ENCODE measurements at regions not wholly inside any gene's neighbourhood (a gene's known extent, or its start where the extent isn't known, plus 50 kb on each side); places are given as distances from the start of the nearest gene placed in this dataset.
A peak's percentile ranks its signal among the peaks of the same experiment; 100 is the strongest.

DNA sequence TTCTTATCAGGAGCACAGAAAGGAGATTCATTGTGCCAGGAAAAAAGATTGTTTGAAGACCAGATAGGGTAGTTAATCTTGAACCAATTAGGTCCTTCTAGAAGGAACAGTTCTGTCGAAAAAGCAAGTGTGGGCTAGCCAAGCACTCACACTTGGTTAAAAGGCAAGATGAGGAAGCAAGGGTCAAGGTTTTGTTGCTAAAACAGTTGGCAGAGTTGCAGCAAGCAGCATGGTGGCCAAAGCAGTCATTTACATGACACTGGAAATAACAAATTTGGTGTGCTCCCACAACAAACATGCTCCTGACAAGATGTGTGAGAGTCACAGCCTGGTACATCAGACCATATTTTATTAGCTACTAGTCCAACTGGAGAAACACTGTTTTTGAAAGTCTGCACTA is 228.0 kb upstream of the CFAP20DC start:
- no peak for DNase-seq

DNA sequence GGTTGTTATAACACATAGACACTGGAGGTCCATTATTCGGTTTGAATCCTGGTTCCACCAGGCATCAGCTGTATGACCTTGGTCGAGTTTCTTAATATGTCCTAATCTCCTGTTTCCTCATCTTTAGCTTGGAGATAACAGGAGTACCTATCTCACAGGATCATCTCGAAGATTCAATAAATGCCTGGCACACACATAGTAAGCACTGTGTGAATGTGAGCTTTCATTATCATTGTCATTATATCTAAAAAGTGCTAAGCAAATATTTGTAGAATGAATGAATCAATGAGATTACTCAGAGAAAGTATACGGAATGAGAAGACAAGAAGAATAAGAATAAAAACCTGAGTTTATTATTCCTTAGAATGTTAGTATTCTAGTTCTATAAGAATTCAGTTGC is 227.4 kb upstream of the CFAP20DC start:
- DNase-seq = no peak

DNA sequence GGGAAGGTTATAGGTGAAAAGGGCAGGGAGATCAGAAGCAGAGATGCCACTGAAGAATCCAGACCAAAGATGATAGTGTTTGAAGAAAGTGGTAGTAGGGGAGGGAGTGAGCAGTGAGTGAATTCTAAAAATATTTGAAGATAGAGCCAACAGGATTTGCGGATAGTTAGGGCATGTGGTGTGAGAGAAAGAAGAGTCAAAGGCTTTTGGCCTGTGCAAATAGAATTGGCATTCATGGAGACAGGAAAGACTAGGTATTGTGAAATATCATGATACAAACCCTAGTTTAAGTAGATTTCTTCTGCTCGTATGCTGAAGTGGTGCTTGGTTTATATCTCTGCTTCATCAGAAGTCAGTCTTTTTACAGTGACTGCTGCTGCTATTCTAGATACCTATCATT is 224.2 kb upstream of the CFAP20DC start:
- no peak for DNase-seq

DNA sequence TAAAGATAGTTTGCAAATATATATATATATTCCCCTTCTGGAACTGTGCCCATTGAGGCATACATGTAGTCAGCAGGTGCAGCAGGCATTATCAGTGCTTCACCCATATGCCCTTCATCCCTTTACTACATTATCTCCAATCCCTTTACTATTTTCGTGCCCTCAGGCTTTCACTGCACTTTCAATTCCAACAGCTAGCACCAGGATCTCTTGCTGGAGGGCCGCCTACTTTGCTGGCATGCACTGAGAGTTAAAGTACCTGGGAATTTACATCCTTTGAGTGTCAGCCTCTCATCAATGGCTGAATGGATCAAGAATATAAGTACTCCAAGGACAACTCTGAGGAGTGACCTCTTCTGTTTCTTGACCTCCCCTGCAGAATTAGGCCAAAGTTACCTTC is 222.1 kb upstream of the CFAP20DC start:
- DNase-seq = no peak

DNA sequence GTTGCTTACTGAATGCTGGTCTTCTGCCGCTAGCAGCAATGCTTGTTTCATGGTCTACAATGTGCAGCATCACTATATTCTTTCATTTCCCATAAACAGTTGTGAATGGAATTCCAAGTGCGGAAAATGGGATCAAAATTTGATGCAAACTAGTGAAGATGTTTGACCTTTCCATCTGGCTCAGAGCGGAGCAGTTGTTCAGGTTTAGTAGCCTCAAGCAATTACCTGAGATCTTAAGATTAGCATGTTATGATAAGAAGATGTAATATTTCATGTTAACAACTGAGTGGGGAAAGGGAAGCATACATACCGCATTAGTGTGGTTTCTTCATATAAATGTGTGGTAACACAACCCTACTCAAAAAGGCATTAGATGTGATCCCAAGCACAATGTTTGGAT is 221.1 kb upstream of the CFAP20DC start:
- DNase-seq = no peak

DNA sequence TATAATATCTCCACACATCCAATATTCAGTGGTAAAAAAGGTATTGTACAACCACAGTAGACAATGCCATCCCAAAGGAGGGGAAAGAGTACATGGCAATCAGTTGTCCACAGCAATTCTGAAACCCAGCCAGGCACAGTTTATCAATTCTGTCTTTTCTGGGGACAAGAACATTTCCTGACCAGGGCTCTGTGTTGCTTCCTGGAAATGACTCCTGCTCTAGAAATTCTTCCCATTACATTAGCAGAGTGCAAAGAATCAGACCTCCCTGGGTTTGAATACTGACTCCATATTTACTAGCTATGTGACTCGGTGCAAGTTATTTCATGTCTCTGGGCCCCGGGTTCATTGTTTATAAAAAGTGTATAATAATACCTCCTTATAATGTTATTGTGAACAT is 220.4 kb upstream of the CFAP20DC start:
- no peak for DNase-seq

DNA sequence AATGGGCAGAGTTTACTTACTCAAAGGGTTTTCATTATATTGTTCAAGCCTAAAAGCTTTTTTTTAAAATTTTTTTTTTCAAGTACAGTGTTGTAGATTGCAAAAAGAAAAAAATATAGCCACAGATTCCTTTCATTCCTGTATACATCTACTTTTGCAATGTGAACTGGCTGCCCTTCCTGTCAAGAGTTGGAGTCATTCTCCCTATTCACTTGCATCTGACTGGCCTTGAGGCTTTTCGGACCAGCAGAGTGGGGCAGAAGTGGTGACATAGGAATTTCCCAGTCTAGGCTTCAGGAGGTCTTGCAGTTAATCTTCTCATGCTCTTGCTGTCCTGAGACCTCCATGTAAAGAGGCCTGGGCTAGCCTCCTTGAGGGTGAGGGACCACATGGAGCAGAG is 218.3 kb upstream of the CFAP20DC start:
- DNase-seq = no peak

DNA sequence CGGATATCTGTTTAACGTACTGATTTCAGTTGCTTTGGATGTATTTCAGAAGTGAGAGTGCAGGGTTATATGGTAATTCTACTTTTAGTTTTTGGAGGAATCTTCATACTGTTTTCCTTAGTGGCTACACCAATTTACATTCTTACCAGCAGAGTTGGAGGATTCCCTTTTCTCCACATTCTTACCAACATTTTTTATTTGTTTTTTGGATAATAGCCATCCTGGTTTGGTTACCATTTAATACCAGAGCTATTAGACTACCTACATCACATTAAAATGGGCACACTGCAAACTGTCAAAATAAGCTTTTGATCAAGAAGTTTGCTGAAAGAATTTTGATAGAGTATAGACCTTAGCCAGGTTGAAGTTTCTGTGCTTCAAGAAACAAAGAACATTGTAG is 217.2 kb upstream of the CFAP20DC start:
- DNase-seq = no peak

DNA sequence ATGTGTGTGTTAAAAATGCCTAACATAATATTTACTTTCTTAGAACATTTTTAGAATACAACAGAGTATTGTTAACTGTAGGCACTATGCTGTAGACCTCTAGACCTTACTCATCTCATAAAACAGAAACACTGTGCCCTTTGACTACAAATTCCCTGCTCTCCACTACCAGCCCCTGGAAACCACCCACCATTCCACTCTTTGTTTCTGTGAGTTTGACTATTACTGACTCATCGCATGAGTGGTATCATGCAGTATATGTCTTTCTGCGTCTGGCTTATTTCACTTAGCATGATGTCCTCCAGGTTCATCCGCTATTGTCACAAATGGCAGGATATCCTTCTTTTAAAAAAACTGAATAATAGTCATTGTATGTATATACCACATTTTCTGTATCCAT is 216.7 kb upstream of the CFAP20DC start:
- DNase-seq = no peak

DNA sequence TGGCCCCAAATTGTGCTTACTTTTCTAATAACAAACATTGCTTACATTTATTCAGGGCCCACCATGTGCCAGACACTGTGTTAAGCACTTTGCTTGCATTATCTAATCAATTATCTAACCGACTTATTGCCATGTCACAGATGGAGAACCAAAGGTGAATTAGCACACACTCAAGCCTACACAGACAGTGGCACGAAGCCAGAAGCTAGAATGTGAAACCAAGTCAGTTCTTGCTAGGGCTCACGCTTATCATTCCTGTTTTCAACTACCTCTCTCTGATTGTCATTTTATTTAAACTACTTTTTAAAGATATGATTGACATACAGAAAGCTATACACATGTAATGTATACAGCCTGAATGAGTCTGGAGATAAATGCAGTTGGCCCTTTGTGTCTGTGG is 215.7 kb upstream of the CFAP20DC start:
- DNase-seq = no peak

DNA sequence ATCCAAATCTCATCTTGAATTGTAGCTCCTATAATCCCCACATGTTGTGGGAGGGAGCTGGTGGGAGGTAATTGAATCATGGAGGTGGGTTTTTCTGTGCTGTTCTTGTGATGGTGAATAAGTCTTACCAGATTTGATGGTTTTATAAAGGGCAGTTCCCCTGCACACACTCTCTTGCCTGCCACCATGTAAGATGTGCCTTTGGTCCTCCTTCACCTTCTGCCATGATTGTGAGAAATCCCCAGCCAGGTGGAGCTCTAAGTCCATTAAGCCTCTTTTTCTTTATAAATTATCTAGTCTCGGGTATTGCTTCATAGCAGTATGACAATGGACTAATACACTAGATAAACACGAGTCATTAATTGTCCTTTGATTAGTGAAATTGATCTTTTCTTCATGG is 214.5 kb upstream of the CFAP20DC start:
- DNase-seq = no peak

DNA sequence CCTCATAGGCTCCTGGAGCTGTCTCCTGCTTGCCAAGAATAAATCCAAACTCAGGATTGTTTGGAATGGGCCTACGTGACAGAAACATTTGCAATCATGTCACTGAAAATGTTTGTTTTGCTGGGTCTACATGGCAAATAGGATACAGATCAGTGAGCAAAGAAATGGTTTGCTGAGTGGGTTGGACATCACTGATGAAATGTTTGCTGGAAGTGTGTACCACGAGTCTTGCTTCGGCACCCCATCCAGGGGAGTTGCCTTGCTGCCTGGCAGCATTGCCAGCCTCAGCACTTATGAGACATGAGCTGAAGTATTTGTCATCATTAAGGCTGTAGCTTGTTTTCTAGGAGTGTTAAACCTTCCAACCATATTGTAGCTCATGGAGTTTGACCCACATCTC is 213.3 kb upstream of the CFAP20DC start:
- DNase-seq = no peak

DNA sequence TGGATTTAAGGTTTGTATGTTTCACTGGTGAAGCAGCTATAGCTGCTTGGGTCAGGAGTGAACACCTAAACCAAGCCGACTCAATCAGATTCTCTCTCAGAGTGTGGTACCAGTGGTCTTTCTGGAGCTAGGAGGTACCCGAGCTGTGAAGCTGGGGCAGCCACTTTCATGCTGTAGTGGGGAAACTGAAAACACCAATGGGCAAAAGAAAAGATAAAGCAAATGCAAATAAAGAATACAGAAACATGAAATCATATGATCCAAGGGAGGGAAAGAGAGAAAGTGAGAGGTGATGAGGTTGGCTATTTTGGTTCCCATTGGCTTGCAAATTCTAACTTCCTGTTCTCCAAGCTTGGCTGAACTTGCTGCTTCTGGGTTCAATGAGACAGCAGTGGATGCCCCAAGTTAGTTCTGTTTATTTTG is 212.3 kb upstream of the CFAP20DC start:
- DNase-seq = no peak

DNA sequence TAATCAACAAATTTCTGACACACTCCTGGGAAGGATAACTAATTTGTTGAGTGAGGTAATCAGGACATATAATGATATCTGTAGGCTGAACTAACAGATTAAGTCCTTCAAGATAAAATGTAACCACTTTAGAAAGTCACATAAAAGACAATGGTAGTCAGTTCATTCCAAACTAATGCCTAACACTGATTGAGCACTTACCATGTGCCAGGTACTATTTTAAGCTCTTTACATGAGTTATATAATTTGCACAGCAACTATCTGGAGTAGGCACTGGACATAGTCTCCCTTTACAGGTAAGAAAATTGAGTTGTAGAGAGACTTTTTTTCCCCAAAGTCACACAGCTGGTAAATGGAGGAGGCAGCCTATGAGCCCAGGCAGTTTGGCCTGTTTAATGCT is 211.2 kb upstream of the CFAP20DC start:
- no peak for DNase-seq

DNA sequence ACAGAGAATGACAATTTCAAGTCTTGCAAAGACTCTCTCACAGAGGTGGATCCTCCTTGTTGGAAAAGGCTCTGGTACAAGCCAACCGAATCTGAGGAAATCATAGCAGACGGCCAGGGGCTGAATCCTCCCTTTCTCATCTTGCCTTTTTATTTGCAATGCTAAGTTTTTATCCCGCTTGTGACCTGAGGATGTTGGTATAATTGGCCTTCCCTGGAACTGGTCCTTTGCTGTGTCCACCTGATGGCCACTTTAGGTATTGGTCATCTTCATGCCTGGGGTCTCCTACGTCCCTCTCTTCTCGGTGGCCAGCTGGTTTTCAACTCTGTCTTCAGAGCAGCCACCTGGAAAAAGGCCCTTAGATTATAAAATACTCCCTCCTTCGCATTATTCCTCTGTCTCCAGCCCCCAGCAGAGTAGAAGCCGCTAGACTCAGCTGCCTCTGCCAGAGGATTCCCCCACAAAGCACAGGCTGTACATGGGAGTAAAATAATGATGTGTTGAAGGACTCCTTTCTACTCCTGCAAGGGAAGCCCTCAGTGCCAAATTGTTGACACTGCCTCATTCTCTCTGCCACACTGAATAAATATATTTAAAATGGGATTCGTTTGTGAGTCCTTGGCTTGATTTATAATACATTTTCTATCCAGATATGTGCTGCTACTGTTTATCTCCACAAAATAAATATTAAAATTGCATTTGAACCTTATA is 208.9 kb upstream of the CFAP20DC start:
- no peak for DNase-seq

DNA sequence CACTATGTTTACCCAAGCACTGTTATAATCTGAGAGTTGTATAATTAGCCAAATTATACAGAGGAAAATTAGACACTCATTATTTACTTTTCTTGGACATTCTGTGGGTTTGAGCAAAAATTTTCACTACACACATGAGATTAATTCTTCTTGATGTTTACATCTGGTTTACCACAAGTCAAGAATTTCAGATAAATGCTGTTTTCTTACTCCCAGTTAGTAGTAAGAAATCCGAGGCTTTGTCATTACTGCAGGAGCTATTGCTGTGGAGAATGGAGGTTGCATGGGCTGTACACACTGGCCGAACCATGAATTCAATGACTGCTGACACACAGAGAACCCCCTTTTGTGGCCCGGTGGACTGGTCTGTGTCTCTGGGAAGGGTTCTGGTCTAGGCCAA is 207.7 kb upstream of the CFAP20DC start:
- no peak for DNase-seq

DNA sequence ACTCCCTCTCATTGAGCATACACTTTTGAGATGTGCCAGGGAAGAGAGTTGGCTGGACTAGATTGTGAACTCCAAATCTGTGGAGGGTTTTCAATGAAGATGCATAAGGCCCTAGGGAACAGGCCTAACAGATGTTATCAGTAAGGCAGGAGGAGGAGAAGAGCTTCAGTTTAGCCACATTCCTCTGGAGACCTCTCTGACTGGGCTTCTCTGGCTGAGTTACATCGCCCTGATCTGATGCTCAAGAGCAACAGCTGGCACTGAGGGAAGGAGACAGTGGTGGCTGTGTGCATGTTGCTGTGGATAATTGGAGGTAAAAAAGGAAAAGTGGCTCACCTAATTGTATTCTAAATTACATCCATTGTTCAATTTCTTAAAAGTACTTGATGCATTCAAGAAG is 206.4 kb upstream of the CFAP20DC start:
- DNase-seq = no peak

DNA sequence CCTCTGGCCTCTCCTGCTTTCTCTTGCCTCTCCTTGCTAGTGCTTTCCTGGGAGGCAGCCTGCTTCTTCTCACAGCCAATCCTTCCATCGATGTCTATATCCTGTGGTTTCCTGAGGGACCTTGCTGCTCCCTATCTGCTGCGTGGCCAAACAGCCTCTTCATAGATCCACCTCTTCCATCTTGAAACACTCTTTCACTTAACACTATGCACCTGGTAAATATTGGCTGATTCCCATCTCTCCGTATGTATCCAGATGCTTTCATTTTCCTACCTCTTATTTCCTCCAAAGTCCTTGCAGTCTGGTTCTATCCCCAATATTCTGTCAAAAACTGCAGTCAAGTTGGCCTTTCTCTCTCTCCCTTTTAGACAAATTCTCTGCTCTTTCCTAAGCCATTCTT is 205.2 kb upstream of the CFAP20DC start:
- no peak for DNase-seq

DNA sequence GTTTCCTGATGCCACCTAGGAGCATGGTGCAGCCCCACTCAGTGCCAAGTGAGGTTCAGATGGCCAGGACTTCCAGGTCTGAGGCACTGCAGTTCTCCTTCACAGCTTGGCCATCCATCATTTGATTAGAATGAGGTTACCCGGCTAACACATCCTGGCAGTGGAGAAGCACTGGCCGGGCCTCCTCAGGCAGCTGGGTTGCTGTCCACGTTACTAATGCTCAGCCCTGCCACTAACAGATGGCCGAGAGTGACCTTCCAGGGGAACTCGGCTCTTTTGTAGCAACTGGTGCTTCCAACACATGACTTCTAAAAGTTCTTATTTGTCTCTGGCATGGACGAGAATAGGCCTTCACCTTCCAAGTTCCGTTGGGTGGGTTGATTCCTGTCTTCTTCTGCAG is 204.6 kb upstream of the CFAP20DC start:
- no peak for DNase-seq

DNA sequence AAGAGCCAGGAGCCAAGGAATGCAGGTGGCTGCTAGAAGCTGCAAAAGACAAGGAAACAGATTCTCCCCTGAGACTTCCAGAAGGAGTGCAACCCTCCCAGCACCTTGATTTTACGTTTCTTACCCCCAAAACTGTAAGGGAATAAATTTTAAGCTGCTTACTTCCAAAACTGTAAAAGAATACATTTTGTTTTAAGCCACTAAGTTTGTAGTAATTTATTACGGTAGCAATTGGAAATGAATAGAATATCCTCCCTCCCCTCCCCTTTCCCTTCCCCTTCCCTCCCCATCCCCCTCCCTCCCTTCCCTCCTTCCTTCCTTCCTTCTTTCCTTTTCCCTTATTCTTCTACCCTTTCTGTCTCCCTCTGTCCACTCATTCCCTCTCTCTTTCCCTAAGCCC is 203.7 kb upstream of the CFAP20DC start:
- DNase-seq = no peak

DNA sequence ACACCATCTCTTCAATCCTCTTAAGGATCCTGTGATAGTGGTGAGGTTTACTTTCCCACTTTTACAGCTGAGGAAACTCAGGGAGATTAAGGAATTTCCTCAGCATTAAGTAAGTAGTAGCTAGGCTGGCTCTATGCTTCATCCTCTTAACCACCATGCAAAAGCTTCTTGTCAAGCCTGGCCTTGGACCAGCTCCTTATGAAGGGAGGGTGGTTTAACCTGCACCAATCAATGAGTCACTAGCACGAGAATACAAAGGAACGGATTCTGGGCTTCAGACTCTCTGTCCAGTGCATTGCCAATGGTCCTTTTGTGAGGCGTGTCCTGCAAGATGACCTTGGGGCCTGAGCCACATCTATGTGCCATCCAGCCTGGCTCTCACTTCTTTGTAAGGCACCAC is 202.0 kb upstream of the CFAP20DC start:
- DNase-seq = no peak

DNA sequence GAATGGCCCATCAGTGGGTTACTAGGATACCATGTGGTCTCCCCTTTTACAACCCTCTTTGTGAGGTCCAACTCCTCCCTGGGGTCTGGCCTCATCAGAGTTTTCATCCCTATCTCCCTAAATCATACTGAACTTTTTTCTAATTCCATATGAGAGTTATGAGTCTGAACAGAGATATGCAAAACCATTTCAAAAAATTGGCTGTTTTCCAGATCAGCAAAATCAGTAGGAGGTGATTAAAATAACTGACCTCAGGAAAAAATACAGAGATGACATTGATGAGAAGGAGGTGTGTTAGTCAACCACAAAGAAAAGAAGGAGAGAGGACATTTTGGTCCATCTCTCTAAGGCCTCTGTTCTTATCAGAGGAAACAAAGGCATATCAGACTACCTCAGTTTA is 200.8 kb upstream of the CFAP20DC start:
- DNase-seq = no peak

DNA sequence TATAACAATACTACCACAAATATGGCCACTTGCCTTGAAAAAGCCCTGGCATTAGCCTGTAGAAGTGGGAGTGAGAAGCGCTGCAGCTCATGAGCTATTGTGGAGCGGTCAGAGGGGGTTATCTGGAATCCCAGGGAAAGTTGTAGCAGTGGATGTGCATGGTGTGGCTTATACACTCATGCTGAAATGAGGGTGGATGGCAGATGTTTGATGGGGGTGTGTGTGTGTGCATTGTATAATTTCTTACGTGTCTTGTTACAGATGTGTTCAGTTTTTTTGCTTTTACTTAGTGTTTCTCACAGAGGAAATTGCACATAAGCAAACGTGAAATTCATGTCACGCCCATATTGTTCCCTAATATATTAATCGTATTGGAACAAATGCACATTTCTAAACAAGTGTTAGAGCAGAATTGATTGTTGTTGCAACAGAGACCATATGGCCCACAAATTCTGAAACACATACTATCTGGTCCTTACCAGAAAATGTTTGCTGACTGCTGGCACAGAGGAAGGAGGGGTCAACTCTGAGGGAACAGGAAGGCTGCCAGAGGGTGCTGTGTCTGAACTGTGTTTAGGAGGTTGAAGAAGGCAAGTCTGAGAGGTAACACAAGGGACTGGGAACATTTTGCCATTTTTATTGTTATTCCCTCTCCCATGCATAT is 200.0 kb upstream of the CFAP20DC start:
- peak; percentile 18 for DNase-seq

DNA sequence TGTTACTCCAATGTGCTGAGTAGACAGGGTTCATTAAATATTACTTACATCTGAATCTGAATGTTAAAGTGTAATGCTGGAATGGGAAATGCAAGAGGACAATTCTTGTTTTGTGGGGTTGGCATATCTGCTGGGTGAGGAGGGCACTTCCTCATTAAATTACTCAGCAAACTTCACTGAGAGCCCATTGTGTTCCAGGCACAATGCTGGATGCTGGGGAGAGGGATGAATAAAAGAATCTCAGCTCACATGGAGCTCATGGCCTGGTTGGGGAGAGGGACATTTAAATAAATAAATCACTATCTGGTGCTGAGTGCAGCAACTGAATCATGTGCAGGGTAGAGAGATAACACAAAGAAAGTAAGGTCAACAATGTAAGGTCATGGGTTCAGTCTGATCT is 199.2 kb upstream of the CFAP20DC start:
- no peak for DNase-seq

DNA sequence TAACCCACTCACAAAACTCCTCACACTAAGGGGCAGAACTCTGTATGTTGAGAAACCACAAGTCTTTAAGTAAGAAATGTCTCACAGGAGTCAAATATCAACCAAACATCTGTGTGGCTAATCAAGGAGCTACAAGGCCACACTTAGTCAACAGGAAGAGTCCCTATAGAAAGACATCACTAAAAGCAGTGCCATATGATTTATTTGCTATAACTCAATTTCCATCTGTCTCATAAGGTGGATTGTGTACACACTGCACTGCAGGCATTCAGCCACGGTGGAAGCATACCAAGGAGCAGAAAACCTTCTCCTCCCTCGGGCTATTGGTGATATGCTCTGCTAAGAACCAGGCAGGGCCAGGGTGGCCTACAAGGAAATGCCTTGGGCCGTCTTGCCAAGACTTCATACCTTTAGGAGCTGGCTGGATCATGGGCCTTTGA is 197.6 kb upstream of the CFAP20DC start:
- DNase-seq = no peak
